ENCODE measurements at regions not wholly inside any gene's neighbourhood (a gene's known extent, or its start where the extent isn't known, plus 50 kb on each side); places are given as distances from the start of the nearest gene placed in this dataset.

GRCh38 chr5:57568136-57568535, 85.5 kb upstream of the ACTBL2 start:
- Histone ChIP-seq H3K4me1 (ENCODE audit: control insufficient read depth in 4 of 4, insufficient read depth in 4 of 4, low read length in 3 of 4) (no peaks in the 10 kb centered on the region), H3K36me3 (ENCODE audit: control insufficient read depth in 4 of 4, insufficient read depth in 3 of 4, low read depth in 1 of 4, low read length in 3 of 4) (no peaks in the 10 kb centered on the region), H3K27ac (ENCODE audit: low read depth in 1 of 2, low read length in 2 of 2) (no peak overlapping the region), H3K9me3 (ENCODE audit: control insufficient read depth in 4 of 4, low read length in 3 of 4) (no peaks in the 10 kb centered on the region), H3K4me3 (ENCODE audit: low read depth in 1 of 3, low read length in 3 of 3) (no peak overlapping the region), H3K27me3 (ENCODE audit: control insufficient read depth in 4 of 4, insufficient read depth in 4 of 4, low read length in 3 of 4) (peaks cover 0 to 9% (median 0%) of the 10 kb centered on the region in 4 donors), H3K9ac (ENCODE audit: low read depth in 1 of 2, low read length in 2 of 2) (no peak overlapping the region)
- TF ChIP-seq FOXA1 (IDR thresholded peaks at IDR 0.05) (no peak), SP1 (IDR thresholded peaks at IDR 0.05) (no peak), NR2F2 (IDR thresholded peaks at IDR 0.05) (no peak), TAF1 (conservative IDR thresholded peaks at IDR 0.05) (no peak), HNF4G (IDR thresholded peaks at IDR 0.05) (no peak)
- no peak for DNase-seq (ENCODE audit: low spot score)
- WGBS: 74% methylated on average over 3 of the region's 3 CpGs

- no peak overlapping the region for H3K27ac ChIP-seq (ENCODE audit: low read depth in 1 of 2, low read length in 2 of 2)
- DNase-seq (ENCODE audit: low spot score): no peak
- H3K9me3 ChIP-seq (ENCODE audit: control insufficient read depth in 4 of 4, low read length in 3 of 4): no peaks in the 10 kb centered on the region
- no peak overlapping the region for H3K4me3 ChIP-seq (ENCODE audit: low read depth in 1 of 3, low read length in 3 of 3)
- 88% methylated on average over 5 of the region's 5 CpGs for WGBS
- no peak overlapping the region for H3K9ac ChIP-seq (ENCODE audit: low read depth in 1 of 2, low read length in 2 of 2)
- no peaks in the 10 kb centered on the region for H3K36me3 ChIP-seq (ENCODE audit: control insufficient read depth in 4 of 4, insufficient read depth in 3 of 4, low read depth in 1 of 4, low read length in 3 of 4)
- H3K4me1 ChIP-seq (ENCODE audit: control insufficient read depth in 4 of 4, insufficient read depth in 4 of 4, low read length in 3 of 4): no peaks in the 10 kb centered on the region
- TF ChIP-seq MAX (IDR thresholded peaks at IDR 0.05) (no peak), RXRA (IDR thresholded peaks at IDR 0.05) (no peak)
- H3K27me3 ChIP-seq (ENCODE audit: control insufficient read depth in 4 of 4, insufficient read depth in 4 of 4, low read length in 3 of 4): peaks cover 0 to 9% (median 0%) of the 10 kb centered on the region in 4 donors
Observed at GRCh38 chr5:57566914-57567313, 84.3 kb upstream of the ACTBL2 start.

- TF ChIP-seq RAD21 (IDR thresholded peaks at IDR 0.05) (no peak), TAF1 (conservative IDR thresholded peaks at IDR 0.05) (no peak), JUND (IDR thresholded peaks at IDR 0.05) (no peak), MAX (IDR thresholded peaks at IDR 0.05) (no peak), NR2F2 (IDR thresholded peaks at IDR 0.05) (no peak), ATF3 (IDR thresholded peaks at IDR 0.05) (no peak), HNF4A (conservative IDR thresholded peaks at IDR 0.05) (no peak), ZBTB33 (IDR thresholded peaks at IDR 0.05) (no peak), FOXA1 (IDR thresholded peaks at IDR 0.05) (no peak), CTCF (IDR thresholded peaks at IDR 0.05; ENCODE audit: low read depth, low read length, missing input control) (no peak), GABPA (IDR thresholded peaks at IDR 0.05 in 1 of 2, conservative IDR thresholded peaks at IDR 0.05 in 1 of 2) (no peak), HNF4G (IDR thresholded peaks at IDR 0.05) (no peak), RXRA (IDR thresholded peaks at IDR 0.05) (no peak), FOXA2 (IDR thresholded peaks at IDR 0.05) (no peak)
- H3K9me3 ChIP-seq (ENCODE audit: control insufficient read depth in 4 of 4, low read length in 3 of 4): no peaks in the 10 kb centered on the region
- no peak overlapping the region for H3K4me3 ChIP-seq (ENCODE audit: low read depth in 1 of 3, low read length in 3 of 3)
- H3K27me3 ChIP-seq (ENCODE audit: control insufficient read depth in 4 of 4, insufficient read depth in 4 of 4, low read length in 3 of 4): peaks cover 0 to 7% (median 0%) of the 10 kb centered on the region in 4 donors
- H3K9ac ChIP-seq (ENCODE audit: low read depth in 1 of 2, low read length in 2 of 2): no peak overlapping the region
- H3K36me3 ChIP-seq (ENCODE audit: control insufficient read depth in 4 of 4, insufficient read depth in 3 of 4, low read depth in 1 of 4, low read length in 3 of 4): no peaks in the 10 kb centered on the region
- no peaks in the 10 kb centered on the region for H3K4me1 ChIP-seq (ENCODE audit: control insufficient read depth in 4 of 4, insufficient read depth in 4 of 4, low read length in 3 of 4)
- no peak overlapping the region for H3K27ac ChIP-seq (ENCODE audit: low read depth in 1 of 2, low read length in 2 of 2)
- DNase-seq (ENCODE audit: low spot score): no peak
- 73% methylated on average over 3 of the region's 3 CpGs for WGBS
Observed at GRCh38 chr5:57561231-57561842, 78.7 kb upstream of the ACTBL2 start.

All from liver (tissue), 8 donors.